ENCODE measurements at regions not wholly inside any gene's neighbourhood (a gene's known extent, or its start where the extent isn't known, plus 50 kb on each side); places are given as distances from the start of the nearest gene placed in this dataset.
"Not testable (repeated sequence)": the region's sequence is repeated elsewhere in the genome, so short reads cannot be mapped to it uniquely, and the experiment has no call there.

- not testable (repeated sequence) for DNase-seq (ENCODE audit: low read depth)
These were observed 864.5 kb downstream of the TTLL7 start for GRCh38 chr1:83134322-83135014.

- no peak for DNase-seq (ENCODE audit: low read depth)
These were observed 867.3 kb downstream of the TTLL7 start for GRCh38 chr1:83131692-83131955.

- no peak for DNase-seq (ENCODE audit: low read depth)
These were observed 867.8 kb downstream of the TTLL7 start for GRCh38 chr1:83130886-83131691.

GRCh38 chr1:83129107-83129506 lies 869.8 kb downstream of the TTLL7 start:
- DNase-seq (ENCODE audit: low read depth), result no peak

GRCh38 chr1:83125456-83125855 lies 873.5 kb downstream of the TTLL7 start:
- DNase-seq (ENCODE audit: low read depth), result no peak

- no peak for DNase-seq (ENCODE audit: low read depth)
These were observed 875.9 kb downstream of the TTLL7 start for GRCh38 chr1:83123019-83123418.

- no peak for DNase-seq (ENCODE audit: low read depth)
These were observed 880.5 kb downstream of the TTLL7 start for GRCh38 chr1:83118472-83118871.

- DNase-seq (ENCODE audit: low read depth), result not testable (repeated sequence)
These were observed 881.9 kb downstream of the TTLL7 start for GRCh38 chr1:83117030-83117429.

GRCh38 chr1:83115785-83116184 lies 883.1 kb downstream of the TTLL7 start:
- DNase-seq (ENCODE audit: low read depth), result no peak

GRCh38 chr1:83114136-83114834 lies 884.6 kb downstream of the TTLL7 start:
- DNase-seq (ENCODE audit: low read depth), result no peak

GRCh38 chr1:83113652-83114051 lies 885.3 kb downstream of the TTLL7 start:
- DNase-seq (ENCODE audit: low read depth), result peak; percentile 10

GRCh38 chr1:83112248-83112885 lies 886.6 kb downstream of the TTLL7 start:
- no peak for DNase-seq (ENCODE audit: low read depth)

- DNase-seq (ENCODE audit: low read depth), result no peak
These were observed 888.8 kb downstream of the TTLL7 start for GRCh38 chr1:83110156-83110555.

GRCh38 chr1:83109692-83110091 lies 889.2 kb downstream of the TTLL7 start:
- DNase-seq (ENCODE audit: low read depth), result no peak

- no peak for DNase-seq (ENCODE audit: low read depth)
These were observed 894.4 kb downstream of the TTLL7 start for GRCh38 chr1:83104558-83104957.

GRCh38 chr1:83103341-83103740 lies 895.6 kb downstream of the TTLL7 start:
- peak; percentile 35 for DNase-seq (ENCODE audit: low read depth)

- peak; percentile 75 for DNase-seq (ENCODE audit: low read depth)
These were observed 896.3 kb downstream of the TTLL7 start for GRCh38 chr1:83102630-83103071.

- no peak for DNase-seq (ENCODE audit: low read depth)
These were observed 897.5 kb downstream of the TTLL7 start for GRCh38 chr1:83101406-83101805.

- no peak for DNase-seq (ENCODE audit: low read depth)
These were observed 898.8 kb downstream of the TTLL7 start for GRCh38 chr1:83100133-83100532.

GRCh38 chr1:83098791-83099190 lies 900.1 kb downstream of the TTLL7 start:
- DNase-seq (ENCODE audit: low read depth), result no peak

GRCh38 chr1:83098131-83098530 lies 900.8 kb downstream of the TTLL7 start:
- DNase-seq (ENCODE audit: low read depth), result peak; percentile 54

- DNase-seq (ENCODE audit: low read depth), result no peak
These were observed 901.2 kb downstream of the TTLL7 start for GRCh38 chr1:83097715-83098114.

- DNase-seq (ENCODE audit: low read depth), result no peak
These were observed 903.4 kb downstream of the TTLL7 start for GRCh38 chr1:83095570-83095969.
